ENCODE measurements at regions not wholly inside any gene's neighbourhood (a gene's known extent, or its start where the extent isn't known, plus 50 kb on each side); places are given as distances from the start of the nearest gene placed in this dataset.

DNA sequence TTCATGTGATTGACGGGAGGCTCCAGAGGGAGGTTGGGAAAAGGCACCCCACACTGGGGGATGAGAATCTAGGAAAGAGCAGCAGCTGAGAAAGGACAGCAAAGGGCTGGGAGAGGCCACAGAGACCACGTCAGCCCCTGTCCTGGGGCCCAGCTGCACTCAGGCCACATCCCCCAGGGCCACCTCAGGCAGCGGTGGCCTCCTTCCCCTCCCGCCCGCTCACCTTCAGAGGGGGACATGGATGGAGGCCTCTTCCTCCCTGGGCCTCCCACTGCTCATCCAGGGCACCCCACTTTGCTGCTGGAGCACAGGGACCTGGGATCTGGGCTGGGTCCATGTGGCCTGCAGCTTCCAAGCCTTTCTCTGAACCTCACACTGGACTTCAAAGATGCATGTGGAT is 199.8 kb upstream of the HDAC4 start:
- TF ChIP-seq, protein P1, sequence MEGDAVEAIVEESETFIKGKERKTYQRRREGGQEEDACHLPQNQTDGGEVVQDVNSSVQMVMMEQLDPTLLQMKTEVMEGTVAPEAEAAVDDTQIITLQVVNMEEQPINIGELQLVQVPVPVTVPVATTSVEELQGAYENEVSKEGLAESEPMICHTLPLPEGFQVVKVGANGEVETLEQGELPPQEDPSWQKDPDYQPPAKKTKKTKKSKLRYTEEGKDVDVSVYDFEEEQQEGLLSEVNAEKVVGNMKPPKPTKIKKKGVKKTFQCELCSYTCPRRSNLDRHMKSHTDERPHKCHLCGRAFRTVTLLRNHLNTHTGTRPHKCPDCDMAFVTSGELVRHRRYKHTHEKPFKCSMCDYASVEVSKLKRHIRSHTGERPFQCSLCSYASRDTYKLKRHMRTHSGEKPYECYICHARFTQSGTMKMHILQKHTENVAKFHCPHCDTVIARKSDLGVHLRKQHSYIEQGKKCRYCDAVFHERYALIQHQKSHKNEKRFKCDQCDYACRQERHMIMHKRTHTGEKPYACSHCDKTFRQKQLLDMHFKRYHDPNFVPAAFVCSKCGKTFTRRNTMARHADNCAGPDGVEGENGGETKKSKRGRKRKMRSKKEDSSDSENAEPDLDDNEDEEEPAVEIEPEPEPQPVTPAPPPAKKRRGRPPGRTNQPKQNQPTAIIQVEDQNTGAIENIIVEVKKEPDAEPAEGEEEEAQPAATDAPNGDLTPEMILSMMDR (IDR thresholded peaks at IDR 0.05), result no peak
- TF ChIP-seq POLR2A (IDR thresholded peaks at IDR 0.05), result no peak
